Stimulated activated CD4-positive, alpha-beta T cell treated with anti-CD3 and anti-CD28 coated beads, TNF-alpha, amount 100 ng/mL, for 4 hours (primary cell): ENCODE measurements at regions not wholly inside any gene's neighbourhood (a gene's known extent, or its start where the extent isn't known, plus 50 kb on each side); places are given as distances from the start of the nearest gene placed in this dataset.
"Not testable (repeated sequence)": the region's sequence is repeated elsewhere in the genome, so short reads cannot be mapped to it uniquely, and the experiment has no call there.

Experiments
- DNase-seq, 3 experiments: peaks; one replicate each; pipeline ENCODE4 v3.0.0-alpha.2; 2020; ENCODE audit warnings: low read depth in 3 of 3

- no peak for DNase-seq
Observed at GRCh38 chr2:238502088-238502810, 75.5 kb downstream of the ASB1 start.

GRCh38 chr2:238502956-238503791 lies 76.4 kb downstream of the ASB1 start:
- no peak for DNase-seq

DNA sequence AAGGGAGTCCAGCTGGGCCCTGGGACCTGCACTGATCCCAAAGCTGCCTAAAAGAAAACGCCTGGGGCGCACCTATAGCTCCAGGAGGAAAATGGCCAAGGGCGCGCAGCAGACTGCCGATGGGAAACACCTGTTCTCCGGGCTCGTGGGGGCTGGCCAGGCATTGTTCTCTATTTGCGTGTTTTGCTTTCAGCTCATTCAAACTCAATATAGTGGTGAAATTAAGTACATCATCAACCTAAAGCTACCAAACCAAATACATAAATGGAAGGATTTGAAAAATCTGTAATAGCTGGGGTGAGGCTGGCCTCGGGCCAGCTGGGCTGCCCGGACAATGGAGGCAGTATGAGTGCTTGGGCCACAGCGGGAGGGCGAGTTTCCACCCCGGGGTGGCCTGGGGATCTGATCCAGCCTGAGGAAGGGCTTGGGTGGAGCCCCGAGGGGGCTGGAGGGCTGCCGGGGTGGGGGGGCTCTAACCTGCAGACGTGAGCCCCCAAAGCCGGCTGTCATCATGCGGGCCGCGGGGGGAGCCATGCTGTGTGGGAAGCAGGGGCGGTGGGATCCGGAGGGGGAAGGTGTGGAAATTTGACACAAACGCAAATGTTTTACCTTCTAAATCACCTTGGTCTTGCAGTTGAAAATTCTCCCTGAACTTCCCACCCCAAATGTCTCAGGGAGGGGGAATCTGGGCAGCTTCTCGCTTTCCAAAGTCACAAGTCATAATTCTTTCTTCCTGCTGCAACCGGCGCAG lies 77.6 kb downstream of the ASB1 start:
- no peak for DNase-seq

DNA sequence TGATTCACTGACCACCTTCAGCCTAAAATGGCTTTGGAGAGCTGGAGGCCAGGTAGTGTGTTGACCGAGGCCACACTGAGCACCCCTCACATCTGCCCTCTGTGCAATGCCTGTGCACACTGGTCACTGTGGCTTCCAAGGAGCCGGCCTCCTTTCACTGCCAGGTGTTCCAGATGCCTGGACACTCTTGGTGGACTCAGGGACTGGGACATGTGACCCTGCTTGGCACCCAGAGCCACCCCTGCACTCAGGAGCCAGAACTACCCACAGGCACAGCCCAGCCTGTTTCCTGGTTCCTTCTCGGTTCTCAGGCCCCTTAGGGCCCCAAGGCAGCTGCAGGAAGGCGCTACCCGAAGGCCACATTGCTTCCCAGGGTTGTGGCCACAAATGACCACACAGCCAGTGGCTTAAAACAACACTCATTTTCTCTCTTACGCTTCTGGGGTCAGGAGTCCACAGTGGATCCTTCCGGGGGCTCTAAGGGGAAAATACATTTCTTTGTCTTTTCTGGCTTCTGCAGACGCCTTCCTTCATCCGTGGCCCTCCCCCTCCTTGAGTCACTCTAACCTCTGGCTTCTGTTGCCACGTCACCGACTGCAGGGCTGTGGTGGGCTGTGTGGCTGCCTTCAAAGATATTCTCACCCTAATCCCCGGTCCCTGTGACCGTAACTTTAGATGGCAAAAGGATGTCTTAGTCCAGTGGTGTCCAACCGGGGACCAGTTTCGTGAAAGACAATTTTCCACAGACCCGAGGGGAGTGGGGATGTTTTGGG lies 78.6 kb downstream of the ASB1 start:
- no peak for DNase-seq

- DNase-seq: no peak
Observed at GRCh38 chr2:238505892-238506280, 79.2 kb downstream of the ASB1 start.

GRCh38 chr2:238506371-238507068 lies 79.8 kb downstream of the ASB1 start:
- no peak for DNase-seq

GRCh38 chr2:238507836-238508235 lies 81.1 kb downstream of the ASB1 start:
- no peak for DNase-seq

GRCh38 chr2:238509151-238509835 lies 82.6 kb downstream of the ASB1 start:
- DNase-seq: no peak

- DNase-seq: no peak
Observed at GRCh38 chr2:238509903-238510302, 83.2 kb downstream of the ASB1 start.

GRCh38 chr2:238510911-238511613 lies 84.3 kb downstream of the ASB1 start:
- no peak for DNase-seq

- no peak for DNase-seq
Observed at GRCh38 chr2:238511614-238511950, 84.9 kb downstream of the ASB1 start.

GRCh38 chr2:238512247-238512867 lies 85.6 kb downstream of the ASB1 start:
- no peak for DNase-seq

DNA sequence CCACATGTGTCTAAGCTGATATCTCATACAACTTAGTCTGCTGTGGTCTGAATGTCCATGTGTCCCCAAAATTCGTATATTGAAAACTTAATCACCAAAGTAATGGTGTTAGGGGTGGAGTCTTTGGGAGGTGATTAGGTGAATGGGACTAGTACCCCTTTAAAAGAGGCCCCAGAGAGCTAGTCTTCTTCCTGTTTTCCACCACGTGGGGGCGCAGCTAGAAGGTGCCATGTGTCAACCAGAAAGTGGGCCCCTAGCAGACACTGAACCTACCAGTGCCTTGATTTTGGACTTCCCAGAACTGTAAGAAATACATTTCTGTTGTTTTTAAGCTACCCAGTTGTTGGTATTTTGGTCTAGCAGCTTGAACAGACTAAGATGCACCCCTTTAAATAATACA lies 86.6 kb downstream of the ASB1 start:
- no peak for DNase-seq

- DNase-seq: not testable (repeated sequence)
Observed at GRCh38 chr2:238514024-238514423, 87.3 kb downstream of the ASB1 start.

DNA sequence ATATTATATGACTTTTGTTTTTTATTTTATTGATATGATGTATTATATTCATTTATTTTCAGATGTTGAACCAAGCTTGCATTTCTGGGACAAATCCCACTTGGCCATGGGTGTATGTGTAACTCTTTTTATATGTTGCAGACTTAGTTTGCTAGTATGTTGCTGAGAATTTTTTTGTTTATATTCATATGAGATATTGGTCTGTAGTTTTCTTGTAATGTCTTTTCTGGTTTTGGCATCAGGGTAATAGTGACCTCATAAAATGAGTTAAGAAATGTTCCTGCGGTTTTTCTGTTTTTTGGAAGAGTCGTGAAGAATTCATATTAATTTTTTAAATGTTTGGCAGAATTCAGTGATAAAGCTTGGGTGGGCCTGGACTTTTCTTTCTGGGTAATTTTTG lies 88.7 kb downstream of the ASB1 start:
- DNase-seq: no peak

DNA sequence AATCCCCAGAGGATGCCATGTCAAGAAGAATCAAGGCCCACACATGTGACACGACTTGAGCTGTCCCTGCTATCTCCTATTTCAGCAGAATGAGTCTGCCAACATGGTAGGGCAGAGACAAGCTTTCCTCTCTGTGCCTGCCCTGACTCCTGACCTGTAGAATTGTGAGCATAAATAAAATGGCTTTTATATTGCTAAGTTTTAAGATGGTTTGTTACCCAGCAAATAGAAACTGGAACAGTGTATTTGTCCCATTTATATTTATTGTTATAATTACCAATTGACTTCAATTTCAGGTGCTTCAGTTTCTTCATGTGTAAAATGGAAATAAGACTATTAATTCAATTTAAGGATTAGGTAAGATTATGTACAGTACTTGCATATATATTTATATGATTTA lies 90.5 kb downstream of the ASB1 start:
- no peak for DNase-seq

- DNase-seq: no peak
Observed at GRCh38 chr2:238518172-238518820, 91.6 kb downstream of the ASB1 start.

GRCh38 chr2:238518821-238519186 lies 92.1 kb downstream of the ASB1 start:
- DNase-seq: no peak

GRCh38 chr2:238520359-238520886 lies 93.7 kb downstream of the ASB1 start:
- no peak for DNase-seq
